Central memory CD4-positive, alpha-beta T cell (primary cell): ENCODE measurements at regions not wholly inside any gene's neighbourhood (a gene's known extent, or its start where the extent isn't known, plus 50 kb on each side); places are given as distances from the start of the nearest gene placed in this dataset.
A peak's percentile ranks its signal among the peaks of the same experiment; 100 is the strongest.

Experiments used
- DNase-seq: peaks from one replicate; pipeline ENCODE4 v3.0.0; 2022

DNA sequence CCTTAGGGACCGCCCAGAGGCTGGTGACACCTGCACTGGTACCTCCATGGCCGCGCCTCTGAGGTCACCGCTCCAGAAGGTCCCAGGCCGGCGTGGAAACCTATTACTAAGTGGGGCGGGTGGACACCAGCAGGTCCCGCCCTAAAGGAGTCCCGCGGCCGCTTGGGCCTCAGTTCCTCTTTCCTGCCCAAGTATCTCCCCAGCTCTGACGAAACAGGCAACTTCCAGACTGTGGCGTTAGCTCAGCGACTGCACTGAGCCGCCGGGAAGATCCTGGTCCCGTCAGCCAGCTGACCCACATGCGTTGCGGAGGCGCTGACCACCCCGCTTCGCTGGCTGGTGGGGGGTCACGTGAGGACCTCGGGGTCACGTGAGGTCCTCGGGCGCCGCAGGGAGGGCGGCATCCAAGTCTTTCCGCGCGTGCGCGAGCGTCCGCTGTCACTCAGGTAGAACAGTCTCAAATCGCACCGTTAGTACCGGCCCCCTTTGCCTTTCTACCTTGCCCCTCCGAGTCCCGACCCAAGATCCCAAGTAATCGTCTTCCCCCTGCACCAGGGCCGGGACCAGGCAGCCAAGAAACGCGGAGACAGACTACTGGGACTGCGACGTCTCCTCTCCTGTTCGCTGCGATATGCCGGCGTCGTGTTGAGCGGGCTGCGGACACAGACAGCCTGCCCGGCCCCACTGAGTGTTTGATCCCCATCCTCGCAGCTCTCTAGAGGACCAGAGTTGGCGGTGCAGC is 53.7 kb upstream of the KDM4C start:
- peak; percentile 84 for DNase-seq

- DNase-seq, result no peak
Measured at GRCh38 chr9:6702707-6703106, 55.1 kb upstream of the KDM4C start.

- no peak for DNase-seq
Measured at GRCh38 chr9:6696178-6696577, 50.6 kb upstream of the GLDC start.

DNA sequence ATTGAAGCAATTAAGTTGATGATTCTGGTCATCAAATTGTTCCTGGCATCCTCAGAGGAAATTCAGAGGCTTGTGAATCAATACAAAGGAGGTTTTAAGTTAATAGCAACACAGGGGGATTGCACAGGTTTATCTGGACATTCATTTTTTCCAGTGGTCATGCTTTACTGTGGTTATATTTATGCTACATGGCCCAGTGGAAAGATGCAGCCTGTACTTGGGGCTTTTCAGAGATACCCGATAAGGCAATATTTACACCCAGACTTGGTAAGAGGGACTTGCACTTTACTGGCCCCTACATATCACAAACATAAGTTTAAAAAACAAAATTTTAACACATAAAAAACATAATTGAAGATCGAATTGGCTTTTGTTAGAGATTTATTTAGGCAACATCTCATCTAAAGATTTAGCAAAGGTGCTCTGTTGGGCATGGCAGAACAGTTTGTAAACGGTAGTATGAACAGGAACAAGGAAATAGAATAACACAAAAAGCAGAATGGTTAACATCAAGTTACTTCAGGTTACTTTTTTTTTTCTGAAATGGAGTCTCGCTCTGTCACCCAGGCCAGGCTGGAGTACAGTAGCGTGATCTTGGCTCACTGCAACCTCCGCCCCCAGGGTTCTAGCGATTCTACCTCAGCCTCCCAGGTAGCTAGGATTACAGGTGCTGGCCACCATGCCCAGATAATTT is 49.7 kb upstream of the GLDC start:
- DNase-seq, result no peak
